ENCODE measurements at regions not wholly inside any gene's neighbourhood (a gene's known extent, or its start where the extent isn't known, plus 50 kb on each side); places are given as distances from the start of the nearest gene placed in this dataset.

DNA sequence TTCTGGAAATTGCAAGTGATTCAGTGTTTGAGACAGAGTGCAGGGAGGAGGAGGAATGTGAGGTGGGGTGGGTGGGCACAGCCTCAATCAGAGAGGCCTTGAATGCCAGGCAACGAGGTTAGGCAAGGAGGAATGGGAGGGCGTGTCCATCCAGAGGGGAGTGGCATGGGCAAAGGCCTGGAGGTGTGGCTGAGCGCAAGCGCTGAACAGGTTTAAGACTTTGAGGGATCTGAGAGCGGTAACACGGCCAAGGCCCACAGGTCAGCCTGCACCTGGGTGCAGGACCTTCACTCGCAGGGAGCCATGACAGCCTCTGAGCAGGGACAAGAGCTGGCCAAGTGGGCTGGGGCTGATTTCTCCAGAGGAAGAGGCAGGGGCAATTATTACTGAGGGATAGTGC lies 125.9 kb downstream of the TPRA1 start:
- TF ChIP-seq POLR2A (IDR thresholded peaks at IDR 0.05) = no peak
- TF ChIP-seq, protein P1, sequence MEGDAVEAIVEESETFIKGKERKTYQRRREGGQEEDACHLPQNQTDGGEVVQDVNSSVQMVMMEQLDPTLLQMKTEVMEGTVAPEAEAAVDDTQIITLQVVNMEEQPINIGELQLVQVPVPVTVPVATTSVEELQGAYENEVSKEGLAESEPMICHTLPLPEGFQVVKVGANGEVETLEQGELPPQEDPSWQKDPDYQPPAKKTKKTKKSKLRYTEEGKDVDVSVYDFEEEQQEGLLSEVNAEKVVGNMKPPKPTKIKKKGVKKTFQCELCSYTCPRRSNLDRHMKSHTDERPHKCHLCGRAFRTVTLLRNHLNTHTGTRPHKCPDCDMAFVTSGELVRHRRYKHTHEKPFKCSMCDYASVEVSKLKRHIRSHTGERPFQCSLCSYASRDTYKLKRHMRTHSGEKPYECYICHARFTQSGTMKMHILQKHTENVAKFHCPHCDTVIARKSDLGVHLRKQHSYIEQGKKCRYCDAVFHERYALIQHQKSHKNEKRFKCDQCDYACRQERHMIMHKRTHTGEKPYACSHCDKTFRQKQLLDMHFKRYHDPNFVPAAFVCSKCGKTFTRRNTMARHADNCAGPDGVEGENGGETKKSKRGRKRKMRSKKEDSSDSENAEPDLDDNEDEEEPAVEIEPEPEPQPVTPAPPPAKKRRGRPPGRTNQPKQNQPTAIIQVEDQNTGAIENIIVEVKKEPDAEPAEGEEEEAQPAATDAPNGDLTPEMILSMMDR (IDR thresholded peaks at IDR 0.05) = no peak
